ENCODE measurements at regions not wholly inside any gene's neighbourhood (a gene's known extent, or its start where the extent isn't known, plus 50 kb on each side); places are given as distances from the start of the nearest gene placed in this dataset.

DNA sequence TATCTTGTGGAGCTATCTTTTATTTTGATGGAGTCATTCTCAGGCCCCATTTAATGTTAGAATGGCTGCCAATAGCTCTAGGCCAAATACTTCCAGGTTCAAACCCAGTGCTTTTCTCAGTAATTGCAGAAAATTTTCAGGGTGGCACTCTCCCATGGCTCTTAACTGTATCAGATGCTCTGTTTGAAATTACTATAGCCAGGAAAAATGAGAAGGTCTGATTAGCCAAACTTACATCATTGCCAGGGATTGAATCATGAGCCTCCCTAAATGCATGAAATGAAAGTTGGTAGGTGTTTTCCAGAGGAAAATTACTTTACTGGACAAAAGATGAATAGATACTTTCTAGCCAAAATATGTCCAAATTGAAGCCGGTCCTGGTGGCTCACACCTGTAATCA is 404.8 kb downstream of the MAT2B start:
- no peak overlapping the region for H3K9ac ChIP-seq (ENCODE audit: low read length)
- no peak overlapping the region for H3K27ac ChIP-seq (ENCODE audit: low read depth, low read length)

DNA sequence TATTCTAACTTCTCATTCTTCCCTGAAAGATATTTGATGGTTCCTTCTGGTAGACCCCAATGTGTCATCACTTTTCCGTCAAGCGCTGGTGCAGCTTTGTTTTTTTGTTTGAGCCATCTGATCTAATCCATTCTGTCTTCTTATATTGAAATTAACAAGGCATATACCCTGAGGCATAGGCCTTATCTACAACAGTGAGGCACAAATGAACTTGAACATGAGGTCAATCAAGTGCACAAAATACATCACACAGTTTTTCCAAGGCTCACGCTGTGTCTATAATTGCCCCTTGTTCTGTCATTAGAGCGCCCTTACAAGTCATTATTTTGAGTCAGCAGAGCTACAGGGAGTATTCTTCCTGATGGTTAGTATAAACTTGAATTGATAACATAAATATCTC is 406.6 kb downstream of the MAT2B start:
- Histone ChIP-seq H3K9me2 (replicated peaks; ENCODE audit: insufficient read depth, low read length) (no peaks in the 10 kb centered on the region), H4K20me1 (ENCODE audit: low read depth, low read length) (no peaks in the 10 kb centered on the region), H3K4me3 (ENCODE audit: insufficient read depth, low read length, poor library complexity, severe bottlenecking) (no peak overlapping the region), H3K79me2 (ENCODE audit: insufficient read depth, low read length) (no peaks in the 10 kb centered on the region), H3K27me3 (ENCODE audit: low read length) (no peaks in the 10 kb centered on the region), H2AFZ (ENCODE audit: low read depth, low read length, severe bottlenecking) (no peak overlapping the region), H3K36me3 (ENCODE audit: low read length) (no peaks in the 10 kb centered on the region), H3K4me2 (ENCODE audit: low read depth, low read length, poor library complexity, severe bottlenecking) (no peak overlapping the region), H3K9ac (ENCODE audit: low read length) (no peak overlapping the region), H3K9me3 (ENCODE audit: insufficient read depth, low read length) (no peaks in the 10 kb centered on the region), H3K27ac (ENCODE audit: low read depth, low read length) (no peak overlapping the region), H3F3A (ENCODE audit: insufficient read depth) (no peaks in the 10 kb centered on the region)
- TF ChIP-seq, protein P1, sequence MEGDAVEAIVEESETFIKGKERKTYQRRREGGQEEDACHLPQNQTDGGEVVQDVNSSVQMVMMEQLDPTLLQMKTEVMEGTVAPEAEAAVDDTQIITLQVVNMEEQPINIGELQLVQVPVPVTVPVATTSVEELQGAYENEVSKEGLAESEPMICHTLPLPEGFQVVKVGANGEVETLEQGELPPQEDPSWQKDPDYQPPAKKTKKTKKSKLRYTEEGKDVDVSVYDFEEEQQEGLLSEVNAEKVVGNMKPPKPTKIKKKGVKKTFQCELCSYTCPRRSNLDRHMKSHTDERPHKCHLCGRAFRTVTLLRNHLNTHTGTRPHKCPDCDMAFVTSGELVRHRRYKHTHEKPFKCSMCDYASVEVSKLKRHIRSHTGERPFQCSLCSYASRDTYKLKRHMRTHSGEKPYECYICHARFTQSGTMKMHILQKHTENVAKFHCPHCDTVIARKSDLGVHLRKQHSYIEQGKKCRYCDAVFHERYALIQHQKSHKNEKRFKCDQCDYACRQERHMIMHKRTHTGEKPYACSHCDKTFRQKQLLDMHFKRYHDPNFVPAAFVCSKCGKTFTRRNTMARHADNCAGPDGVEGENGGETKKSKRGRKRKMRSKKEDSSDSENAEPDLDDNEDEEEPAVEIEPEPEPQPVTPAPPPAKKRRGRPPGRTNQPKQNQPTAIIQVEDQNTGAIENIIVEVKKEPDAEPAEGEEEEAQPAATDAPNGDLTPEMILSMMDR (IDR thresholded peaks at IDR 0.05; ENCODE audit: insufficient read depth, low read length, poor library complexity, severe bottlenecking): no peak
- no peak for TF ChIP-seq EZH2phosphoT487 (conservative IDR thresholded peaks at IDR 0.05; ENCODE audit: low read length)

More for the DNA sequence above, 404.8 kb downstream of the MAT2B start:
- no peaks in the 10 kb centered on the region for H3K27me3 ChIP-seq (ENCODE audit: low read length)
- H3K9me3 ChIP-seq (ENCODE audit: insufficient read depth, low read length): no peaks in the 10 kb centered on the region
- H2AFZ ChIP-seq (ENCODE audit: low read depth, low read length, severe bottlenecking): no peak overlapping the region
- H3K79me2 ChIP-seq (ENCODE audit: insufficient read depth, low read length): no peaks in the 10 kb centered on the region
- no peaks in the 10 kb centered on the region for H3F3A ChIP-seq (ENCODE audit: insufficient read depth)
- H3K4me2 ChIP-seq (ENCODE audit: low read depth, low read length, poor library complexity, severe bottlenecking): no peak overlapping the region
- no peaks in the 10 kb centered on the region for H3K36me3 ChIP-seq (ENCODE audit: low read length)
- H4K20me1 ChIP-seq (ENCODE audit: low read depth, low read length): no peaks in the 10 kb centered on the region
- no peak overlapping the region for H3K4me3 ChIP-seq (ENCODE audit: insufficient read depth, low read length, poor library complexity, severe bottlenecking)
- TF ChIP-seq, protein P1 (IDR thresholded peaks at IDR 0.05; ENCODE audit: insufficient read depth, low read length, poor library complexity, severe bottlenecking): no peak
- TF ChIP-seq EZH2phosphoT487 (conservative IDR thresholded peaks at IDR 0.05; ENCODE audit: low read length): no peak
- H3K9me2 ChIP-seq (replicated peaks; ENCODE audit: insufficient read depth, low read length): no peaks in the 10 kb centered on the region

- Histone ChIP-seq H3K4me3 (ENCODE audit: insufficient read depth, low read length, poor library complexity, severe bottlenecking) (no peak overlapping the region), H3K27ac (ENCODE audit: low read depth, low read length) (no peak overlapping the region), H3K9ac (ENCODE audit: low read length) (no peak overlapping the region), H2AFZ (ENCODE audit: low read depth, low read length, severe bottlenecking) (no peak overlapping the region), H3K27me3 (ENCODE audit: low read length) (no peaks in the 10 kb centered on the region), H3K36me3 (ENCODE audit: low read length) (no peaks in the 10 kb centered on the region), H3K9me2 (replicated peaks; ENCODE audit: insufficient read depth, low read length) (no peaks in the 10 kb centered on the region), H4K20me1 (ENCODE audit: low read depth, low read length) (no peaks in the 10 kb centered on the region), H3K9me3 (ENCODE audit: insufficient read depth, low read length) (no peaks in the 10 kb centered on the region), H3F3A (ENCODE audit: insufficient read depth) (no peaks in the 10 kb centered on the region), H3K4me2 (ENCODE audit: low read depth, low read length, poor library complexity, severe bottlenecking) (no peak overlapping the region), H3K79me2 (ENCODE audit: insufficient read depth, low read length) (no peaks in the 10 kb centered on the region)
- TF ChIP-seq EZH2phosphoT487 (conservative IDR thresholded peaks at IDR 0.05; ENCODE audit: low read length): no peak
- TF ChIP-seq, protein P1 (IDR thresholded peaks at IDR 0.05; ENCODE audit: insufficient read depth, low read length, poor library complexity, severe bottlenecking): no peak
Observed at GRCh38 chr5:163913548-163913947, 408.1 kb downstream of the MAT2B start.

All from SU-DHL-6 (cell line).